HK-2 (cell line): ENCODE measurements at regions not wholly inside any gene's neighbourhood (a gene's known extent, or its start where the extent isn't known, plus 50 kb on each side); places are given as distances from the start of the nearest gene placed in this dataset.

ENCODE experiments used
- DNase-seq: peaks from one replicate; pipeline ENCODE4 v3.0.0-alpha.2; 2018; ENCODE audit not compliant: unreplicated experiment

- DNase-seq, result no peak
Measured at GRCh38 chr11:70627219-70627618, 228.9 kb downstream of the CTTN start.

- no peak for DNase-seq
Measured at GRCh38 chr11:70628176-70628854, 230.0 kb downstream of the CTTN start.

- DNase-seq, result no peak
Measured at GRCh38 chr11:70628855-70629844, 230.8 kb downstream of the CTTN start.

GRCh38 chr11:70630068-70630467 lies 231.7 kb downstream of the CTTN start:
- no peak for DNase-seq

- DNase-seq, result no peak
Measured at GRCh38 chr11:70630816-70631623, 232.7 kb downstream of the CTTN start.

GRCh38 chr11:70631624-70632047 lies 233.3 kb downstream of the CTTN start:
- DNase-seq, result no peak

GRCh38 chr11:70633610-70634009 lies 235.3 kb downstream of the CTTN start:
- DNase-seq, result no peak

- DNase-seq, result no peak
Measured at GRCh38 chr11:70636659-70637058, 238.3 kb downstream of the CTTN start.

- no peak for DNase-seq
Measured at GRCh38 chr11:70637186-70637800, 239.0 kb downstream of the CTTN start.

- no peak for DNase-seq
Measured at GRCh38 chr11:70637949-70638583, 239.7 kb downstream of the CTTN start.

- DNase-seq, result no peak
Measured at GRCh38 chr11:70640408-70640807, 242.1 kb downstream of the CTTN start.

GRCh38 chr11:70641369-70641768 lies 243.0 kb downstream of the CTTN start:
- DNase-seq, result no peak

GRCh38 chr11:70642266-70642665 lies 243.9 kb downstream of the CTTN start:
- no peak for DNase-seq

- DNase-seq, result no peak
Measured at GRCh38 chr11:70643642-70644041, 245.3 kb downstream of the CTTN start.

- no peak for DNase-seq
Measured at GRCh38 chr11:70644343-70645060, 246.2 kb downstream of the CTTN start.

- no peak for DNase-seq
Measured at GRCh38 chr11:70645537-70645936, 247.2 kb downstream of the CTTN start.

- no peak for DNase-seq
Measured at GRCh38 chr11:70646272-70647049, 248.1 kb downstream of the CTTN start.

GRCh38 chr11:70647188-70648166 lies 249.1 kb downstream of the CTTN start:
- DNase-seq, result no peak
